Astrocyte of the spinal cord (primary cell): ENCODE measurements at regions not wholly inside any gene's neighbourhood (a gene's known extent, or its start where the extent isn't known, plus 50 kb on each side); places are given as distances from the start of the nearest gene placed in this dataset.
"Not testable (repeated sequence)": the region's sequence is repeated elsewhere in the genome, so short reads cannot be mapped to it uniquely, and the experiment has no call there.

Experiments
- DNase-seq: peaks from one replicate; pipeline ENCODE4 v3.0.0; 2011; ENCODE audit warnings: low read depth, low spot score
- H3K4me3 ChIP-seq: 2 replicates; pipeline ENCODE4 v1.5.1; 2011; ENCODE audit warnings: low read depth, mild to moderate bottlenecking, low read length, moderate library complexity
- in situ Hi-C: cut with HindIII; loops from 2 replicates; pipeline ENCODE4 v1.10.0; 2017; ENCODE audit warnings: low sequenced_read_pairs
- TF ChIP-seq, protein P1 (sequence below): IDR thresholded peaks from 2 replicates; pipeline ENCODE4 v1.5.1; 2012; ENCODE audit warnings: low read depth, mild to moderate bottlenecking, low read length, inconsistent platforms

DNA sequence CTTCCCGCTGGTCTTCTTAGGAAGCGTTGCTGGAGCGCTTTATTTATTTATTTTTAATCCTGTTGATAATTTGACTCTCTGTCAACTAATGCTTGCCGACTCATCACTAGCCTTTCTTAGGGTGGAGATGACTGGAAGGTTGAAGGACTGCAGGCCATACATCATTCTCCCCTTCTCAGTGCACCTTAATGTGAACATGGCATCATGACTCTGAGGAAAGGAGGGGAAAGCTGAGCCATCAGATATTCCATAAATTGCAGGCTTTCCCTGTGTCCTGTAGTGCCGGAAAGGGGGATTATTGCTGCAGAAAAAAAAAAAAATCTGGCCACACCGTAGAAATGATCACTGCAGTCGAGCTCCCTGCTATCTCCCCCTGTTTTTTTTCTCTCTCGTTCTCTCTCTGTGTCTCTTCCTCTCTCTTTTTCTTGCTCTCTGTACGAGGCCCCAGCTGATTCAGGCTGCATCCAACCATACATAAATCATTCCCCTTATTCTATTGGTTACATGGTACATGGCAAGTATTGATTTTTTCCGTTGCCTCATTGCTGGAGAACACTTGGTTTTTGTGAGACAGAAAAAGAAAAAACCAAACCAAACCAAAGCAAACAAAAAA, 125.8 kb upstream of the EFEMP1 start:
- in situ Hi-C loops = no loop called here

DNA sequence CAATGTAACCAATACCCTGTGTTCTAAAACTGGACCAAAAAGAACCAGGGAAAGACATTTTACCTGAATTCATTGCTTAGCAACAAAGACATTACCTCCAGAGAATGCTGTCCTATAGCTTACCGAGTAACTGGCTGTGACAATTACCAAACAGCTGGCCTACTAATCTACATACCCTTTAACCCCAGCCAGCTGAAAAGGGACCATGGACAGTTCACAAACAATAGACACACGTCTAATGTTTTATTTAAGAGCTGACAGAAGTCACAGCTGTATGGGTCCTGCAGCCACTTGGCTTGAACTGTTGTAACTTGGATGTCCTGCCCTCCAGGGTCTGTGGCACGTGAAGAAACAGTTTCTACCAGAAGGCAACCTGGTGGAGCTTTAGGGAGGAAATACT, 130.1 kb upstream of the EFEMP1 start:
- TF ChIP-seq, protein P1, sequence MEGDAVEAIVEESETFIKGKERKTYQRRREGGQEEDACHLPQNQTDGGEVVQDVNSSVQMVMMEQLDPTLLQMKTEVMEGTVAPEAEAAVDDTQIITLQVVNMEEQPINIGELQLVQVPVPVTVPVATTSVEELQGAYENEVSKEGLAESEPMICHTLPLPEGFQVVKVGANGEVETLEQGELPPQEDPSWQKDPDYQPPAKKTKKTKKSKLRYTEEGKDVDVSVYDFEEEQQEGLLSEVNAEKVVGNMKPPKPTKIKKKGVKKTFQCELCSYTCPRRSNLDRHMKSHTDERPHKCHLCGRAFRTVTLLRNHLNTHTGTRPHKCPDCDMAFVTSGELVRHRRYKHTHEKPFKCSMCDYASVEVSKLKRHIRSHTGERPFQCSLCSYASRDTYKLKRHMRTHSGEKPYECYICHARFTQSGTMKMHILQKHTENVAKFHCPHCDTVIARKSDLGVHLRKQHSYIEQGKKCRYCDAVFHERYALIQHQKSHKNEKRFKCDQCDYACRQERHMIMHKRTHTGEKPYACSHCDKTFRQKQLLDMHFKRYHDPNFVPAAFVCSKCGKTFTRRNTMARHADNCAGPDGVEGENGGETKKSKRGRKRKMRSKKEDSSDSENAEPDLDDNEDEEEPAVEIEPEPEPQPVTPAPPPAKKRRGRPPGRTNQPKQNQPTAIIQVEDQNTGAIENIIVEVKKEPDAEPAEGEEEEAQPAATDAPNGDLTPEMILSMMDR = no peak
- in situ Hi-C loops = no loop called here
- H3K4me3 ChIP-seq = no peak overlapping the region
- no peak for DNase-seq

More for the DNA sequence above, 125.8 kb upstream of the EFEMP1 start:
- TF ChIP-seq, protein P1 = no peak
- no peak for DNase-seq
- H3K4me3 ChIP-seq = no peak overlapping the region

DNA sequence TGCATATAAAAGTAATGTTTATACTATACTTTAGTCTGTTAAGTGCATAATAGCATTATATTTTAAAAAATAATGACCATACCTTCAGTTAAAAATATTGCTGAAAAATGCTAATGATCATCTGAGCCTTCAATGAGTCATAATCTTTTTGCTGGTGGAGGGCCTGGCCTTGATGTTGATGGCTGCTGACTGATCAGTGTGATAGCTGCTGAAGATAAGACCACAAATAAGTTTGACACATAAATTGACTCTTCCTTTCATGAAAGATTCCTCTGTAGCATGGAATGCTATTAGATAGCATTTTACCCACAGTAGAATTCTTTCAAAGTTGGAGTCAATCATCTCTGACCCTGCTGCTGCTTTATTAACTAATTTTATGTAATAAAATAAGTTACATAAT, 128.4 kb upstream of the CCDC85A start:
- no peak for DNase-seq
- in situ Hi-C loops = no loop called here
- TF ChIP-seq, protein P1 = no peak
- H3K4me3 ChIP-seq = no peak overlapping the region

DNA sequence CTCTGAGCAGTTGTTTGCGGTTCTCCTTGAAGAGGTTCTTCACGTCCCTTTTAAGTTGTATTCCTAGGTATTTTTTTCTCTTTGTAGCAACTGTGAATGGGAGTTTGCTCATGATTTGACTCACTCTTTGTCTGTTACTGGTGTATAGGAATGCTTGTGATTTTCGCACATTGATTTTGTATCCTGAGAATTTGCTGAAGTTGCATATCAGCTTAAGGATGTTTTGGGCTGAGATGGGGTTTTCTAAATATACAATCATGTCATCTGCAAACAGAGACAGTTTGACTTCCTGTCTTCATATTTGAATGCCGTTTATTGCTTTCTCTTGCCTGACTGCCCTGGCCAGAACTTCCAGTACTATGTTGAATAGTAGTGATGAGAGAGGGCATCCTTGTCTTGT, 122.5 kb upstream of the CCDC85A start:
- DNase-seq, in situ Hi-C loops, H3K4me3 ChIP-seq: not testable (repeated sequence)

DNA sequence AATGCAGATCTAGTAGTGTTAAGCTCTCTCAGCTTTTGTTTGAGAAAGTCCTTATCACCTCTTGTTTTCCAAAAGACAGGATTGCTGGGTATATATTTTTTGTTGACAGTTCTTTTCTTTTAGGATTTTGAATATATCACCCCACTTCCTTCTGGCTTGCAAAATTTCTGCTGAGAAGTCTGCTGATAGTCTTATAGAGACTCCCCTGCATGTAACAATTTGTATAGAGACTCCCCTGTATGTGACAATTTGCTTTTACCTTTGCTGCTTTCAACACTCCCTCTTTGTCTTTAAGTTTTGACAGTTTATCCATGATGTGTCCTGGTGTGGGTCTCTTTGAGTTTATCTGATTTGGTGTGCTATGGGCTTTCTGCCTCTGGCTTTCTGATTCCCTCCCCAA, 115.0 kb upstream of the CCDC85A start:
- no peak overlapping the region for H3K4me3 ChIP-seq
- in situ Hi-C loops = no loop called here
- no peak for DNase-seq
- TF ChIP-seq, protein P1 = no peak

DNA sequence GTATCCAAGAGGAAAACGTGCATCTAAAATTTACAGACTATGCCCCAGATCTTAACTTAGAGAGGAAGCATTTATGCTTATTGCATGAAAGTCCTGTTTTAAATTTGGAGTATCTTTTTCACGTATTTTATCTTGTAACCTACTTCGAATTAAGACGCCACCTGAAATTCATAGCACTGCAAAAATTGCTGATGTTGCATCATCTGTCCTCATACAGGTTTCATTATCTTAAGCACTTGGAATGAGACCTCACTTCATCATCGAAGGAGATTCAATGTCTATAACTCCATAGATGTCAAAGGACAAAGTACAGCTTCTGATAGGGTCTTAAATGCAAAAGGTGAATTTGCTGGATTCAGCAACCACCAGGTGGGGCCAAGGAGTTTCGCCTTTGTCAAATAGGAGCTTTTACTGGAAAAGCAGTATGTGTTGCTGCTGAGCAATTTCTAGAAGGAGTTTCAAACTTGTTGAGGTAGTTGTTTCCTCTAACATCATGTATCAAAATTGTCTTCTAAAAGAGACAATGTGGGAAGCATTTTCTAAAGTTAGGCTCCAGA, 106.4 kb upstream of the CCDC85A start:
- peak; percentile 12 for DNase-seq
- H3K4me3 ChIP-seq = no peak overlapping the region
- TF ChIP-seq, protein P1 = peak; percentile 48
- in situ Hi-C loops = no loop called here

DNA sequence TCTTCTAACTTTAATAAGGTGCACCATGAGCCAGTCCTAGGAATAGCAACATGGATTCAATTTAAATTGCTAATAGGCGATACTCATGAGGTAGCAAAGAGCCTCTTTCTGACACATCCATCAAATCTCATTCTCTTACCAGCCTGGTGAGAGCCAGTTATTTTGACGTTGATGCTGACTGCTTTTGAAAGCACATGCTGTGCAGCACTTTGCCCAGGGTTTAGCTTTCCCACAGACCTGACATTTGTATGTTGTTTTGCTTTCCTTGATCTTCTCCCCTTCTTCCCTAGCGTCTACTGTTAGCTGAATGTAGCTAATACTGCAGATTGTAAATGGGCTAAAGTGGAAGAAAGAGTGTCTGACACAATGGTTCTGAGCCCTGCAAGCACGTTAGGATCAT, 101.1 kb upstream of the CCDC85A start:
- in situ Hi-C loops = no loop called here
- TF ChIP-seq, protein P1 = no peak
- no peak overlapping the region for H3K4me3 ChIP-seq
- DNase-seq = no peak
